ENCODE measurements at regions not wholly inside any gene's neighbourhood (a gene's known extent, or its start where the extent isn't known, plus 50 kb on each side); places are given as distances from the start of the nearest gene placed in this dataset.
A peak's percentile ranks its signal among the peaks of the same experiment; 100 is the strongest.

- 0 out of 2 replicates have a peak, but pooled peaks cover 3% of the 10 kb centered on the region for H3K9me2 ChIP-seq (ENCODE audit: insufficient read depth)
- Mint-ChIP-seq H3K9me3 (no peaks in the 10 kb centered on the region), H3K27me3 (ENCODE audit: insufficient read depth, low read depth, poor library complexity) (peaks cover 3% of the 10 kb centered on the region), H3K27ac (peak overlapping the region; percentile 24; the same call in 1 of the 2 replicates), H3K4me1 (peaks cover 5% of the 10 kb centered on the region; the same call in 2 of the 3 replicates), H3K36me3 (ENCODE audit: low read depth) (no peaks in the 10 kb centered on the region), H3K4me3 (no peak overlapping the region)
- no peak overlapping the region for H2AFZ ChIP-seq
- no peak overlapping the region for H3K27ac ChIP-seq (ENCODE audit: low read depth)
- no peaks in the 10 kb centered on the region for H3K27me3 ChIP-seq (ENCODE audit: insufficient read depth)
- TF ChIP-seq ETS1 (IDR thresholded peaks at IDR 0.05) (no peak), REST (IDR thresholded peaks at IDR 0.05; ENCODE audit: unreplicated experiment) (no peak), EZH2 (IDR thresholded peaks at IDR 0.05; ENCODE audit: low read depth, unreplicated experiment) (no peak), NANOG (IDR thresholded peaks at IDR 0.05; ENCODE audit: borderline replicate concordance) (no peak), CTCF (conservative IDR thresholded peaks at IDR 0.05; ENCODE audit: low read depth in 2 of 2) (no peak), EZH2phosphoT487 (IDR thresholded peaks at IDR 0.05; ENCODE audit: unreplicated experiment) (no peak), STAT1 (IDR thresholded peaks at IDR 0.05; ENCODE audit: unreplicated experiment) (no peak), ZNF331 (CRISPR knock-in tag; IDR thresholded peaks at IDR 0.05; ENCODE audit: low read depth) (no peak), ZNF114 (CRISPR knock-in tag; IDR thresholded peaks at IDR 0.05) (no peak), CREB1 (CRISPR knock-in tag; IDR thresholded peaks at IDR 0.05; ENCODE audit: low read depth) (no peak), POLR2AphosphoS5 (IDR thresholded peaks at IDR 0.05; ENCODE audit: low read depth) (no peak), JUNB (IDR thresholded peaks at IDR 0.05; ENCODE audit: unreplicated experiment) (no peak)
- TF ChIP-seq, protein P1, sequence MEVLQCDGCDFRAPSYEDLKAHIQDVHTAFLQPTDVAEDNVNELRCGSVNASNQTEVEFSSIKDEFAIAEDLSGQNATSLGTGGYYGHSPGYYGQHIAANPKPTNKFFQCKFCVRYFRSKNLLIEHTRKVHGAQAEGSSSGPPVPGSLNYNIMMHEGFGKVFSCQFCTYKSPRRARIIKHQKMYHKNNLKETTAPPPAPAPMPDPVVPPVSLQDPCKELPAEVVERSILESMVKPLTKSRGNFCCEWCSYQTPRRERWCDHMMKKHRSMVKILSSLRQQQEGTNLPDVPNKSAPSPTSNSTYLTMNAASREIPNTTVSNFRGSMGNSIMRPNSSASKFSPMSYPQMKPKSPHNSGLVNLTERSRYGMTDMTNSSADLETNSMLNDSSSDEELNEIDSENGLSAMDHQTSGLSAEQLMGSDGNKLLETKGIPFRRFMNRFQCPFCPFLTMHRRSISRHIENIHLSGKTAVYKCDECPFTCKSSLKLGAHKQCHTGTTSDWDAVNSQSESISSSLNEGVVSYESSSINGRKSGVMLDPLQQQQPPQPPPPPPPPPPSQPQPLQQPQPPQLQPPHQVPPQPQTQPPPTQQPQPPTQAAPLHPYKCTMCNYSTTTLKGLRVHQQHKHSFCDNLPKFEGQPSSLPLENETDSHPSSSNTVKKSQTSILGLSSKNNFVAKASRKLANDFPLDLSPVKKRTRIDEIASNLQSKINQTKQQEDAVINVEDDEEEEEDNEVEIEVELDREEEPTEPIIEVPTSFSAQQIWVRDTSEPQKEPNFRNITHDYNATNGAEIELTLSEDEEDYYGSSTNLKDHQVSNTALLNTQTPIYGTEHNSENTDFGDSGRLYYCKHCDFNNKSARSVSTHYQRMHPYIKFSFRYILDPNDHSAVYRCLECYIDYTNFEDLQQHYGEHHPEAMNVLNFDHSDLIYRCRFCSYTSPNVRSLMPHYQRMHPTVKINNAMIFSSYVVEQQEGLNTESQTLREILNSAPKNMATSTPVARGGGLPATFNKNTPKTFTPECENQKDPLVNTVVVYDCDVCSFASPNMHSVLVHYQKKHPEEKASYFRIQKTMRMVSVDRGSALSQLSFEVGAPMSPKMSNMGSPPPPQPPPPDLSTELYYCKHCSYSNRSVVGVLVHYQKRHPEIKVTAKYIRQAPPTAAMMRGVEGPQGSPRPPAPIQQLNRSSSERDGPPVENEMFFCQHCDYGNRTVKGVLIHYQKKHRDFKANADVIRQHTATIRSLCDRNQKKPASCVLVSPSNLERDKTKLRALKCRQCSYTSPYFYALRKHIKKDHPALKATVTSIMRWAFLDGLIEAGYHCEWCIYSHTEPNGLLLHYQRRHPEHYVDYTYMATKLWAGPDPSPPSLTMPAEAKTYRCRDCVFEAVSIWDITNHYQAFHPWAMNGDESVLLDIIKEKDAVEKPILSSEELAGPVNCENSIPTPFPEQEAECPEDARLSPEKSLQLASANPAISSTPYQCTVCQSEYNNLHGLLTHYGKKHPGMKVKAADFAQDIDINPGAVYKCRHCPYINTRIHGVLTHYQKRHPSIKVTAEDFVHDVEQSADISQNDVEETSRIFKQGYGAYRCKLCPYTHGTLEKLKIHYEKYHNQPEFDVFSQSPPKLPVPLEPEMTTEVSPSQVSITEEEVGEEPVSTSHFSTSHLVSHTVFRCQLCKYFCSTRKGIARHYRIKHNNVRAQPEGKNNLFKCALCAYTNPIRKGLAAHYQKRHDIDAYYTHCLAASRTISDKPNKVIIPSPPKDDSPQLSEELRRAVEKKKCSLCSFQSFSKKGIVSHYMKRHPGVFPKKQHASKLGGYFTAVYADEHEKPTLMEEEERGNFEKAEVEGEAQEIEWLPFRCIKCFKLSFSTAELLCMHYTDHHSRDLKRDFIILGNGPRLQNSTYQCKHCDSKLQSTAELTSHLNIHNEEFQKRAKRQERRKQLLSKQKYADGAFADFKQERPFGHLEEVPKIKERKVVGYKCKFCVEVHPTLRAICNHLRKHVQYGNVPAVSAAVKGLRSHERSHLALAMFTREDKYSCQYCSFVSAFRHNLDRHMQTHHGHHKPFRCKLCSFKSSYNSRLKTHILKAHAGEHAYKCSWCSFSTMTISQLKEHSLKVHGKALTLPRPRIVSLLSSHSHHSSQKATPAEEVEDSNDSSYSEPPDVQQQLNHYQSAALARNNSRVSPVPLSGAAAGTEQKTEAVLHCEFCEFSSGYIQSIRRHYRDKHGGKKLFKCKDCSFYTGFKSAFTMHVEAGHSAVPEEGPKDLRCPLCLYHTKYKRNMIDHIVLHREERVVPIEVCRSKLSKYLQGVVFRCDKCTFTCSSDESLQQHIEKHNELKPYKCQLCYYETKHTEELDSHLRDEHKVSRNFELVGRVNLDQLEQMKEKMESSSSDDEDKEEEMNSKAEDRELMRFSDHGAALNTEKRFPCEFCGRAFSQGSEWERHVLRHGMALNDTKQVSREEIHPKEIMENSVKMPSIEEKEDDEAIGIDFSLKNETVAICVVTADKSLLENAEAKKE (CRISPR knock-in tag; IDR thresholded peaks at IDR 0.05) = no peak
- no peaks in the 10 kb centered on the region for H3K79me2 ChIP-seq (replicated peaks; ENCODE audit: insufficient read depth)
- no peaks in the 10 kb centered on the region for H3F3A ChIP-seq (replicated peaks; ENCODE audit: low read depth)
- no peaks in the 10 kb centered on the region for H3K4me1 ChIP-seq (ENCODE audit: insufficient read depth)
- H3K4me3 ChIP-seq = no peak overlapping the region
- H3K4me2 ChIP-seq = no peak overlapping the region
- H4K20me1 ChIP-seq (replicated peaks; ENCODE audit: insufficient read depth) = no peaks in the 10 kb centered on the region
- ATAC-seq (no peak), DNase-seq (ENCODE audit: low spot score) (no peak)
- no peaks in the 10 kb centered on the region for H3K36me3 ChIP-seq (ENCODE audit: insufficient read depth)
Observed at GRCh38 chr2:144796936-144797335, 277.0 kb upstream of the ZEB2 start.

Measured in GM23338 (cell line).